Lower leg skin (tissue), 4 donors: ENCODE measurements at regions not wholly inside any gene's neighbourhood (a gene's known extent, or its start where the extent isn't known, plus 50 kb on each side); places are given as distances from the start of the nearest gene placed in this dataset.

Experiments used
- DNase-seq, 2 donors: peaks; one replicate each; pipeline ENCODE4 v3.0.0-alpha.2; 2019; ENCODE audit warnings: low spot score in 2 of 2
- H3K4me3 ChIP-seq: fragments of 200-600 bp; sonication (generic); 2 replicates; pipeline ENCODE4 v1.5.1; 2017; ENCODE audit warnings: mild to moderate bottlenecking, low read depth; ENCODE audit not compliant: poor library complexity, severe bottlenecking
- POLR2A ChIP-seq, 2 donors: fragments of 450-650 bp; IDR thresholded peaks; one replicate each; pipeline ENCODE4 v1.6.1; 2016 to 2017; ENCODE audit warnings: antibody characterized with exemption in 2 of 2, mild to moderate bottlenecking in 1 of 2, moderate library complexity in 1 of 2
- WGBS, 2 donors: methylation state at CpG; one replicate each; pipeline ENCODE4 v1.1.5; 2018; 5-methylcytosine and 5-hydroxymethylcytosine counted together
- intact Hi-C: fragments of 100-400 bp; cut with DNase I; formaldehyde crosslinking; loops from one replicate; pipeline ENCODE4 v1.15.0; 2023; ENCODE audit warnings: low total_unique reads
- TF ChIP-seq, protein P1 (sequence below), 3 donors: fragments of 450-650 bp; IDR thresholded peaks; one replicate each; pipeline ENCODE4 v1.5.1; 2016; ENCODE audit warnings: antibody characterized with exemption in 3 of 3, mild to moderate bottlenecking in 3 of 3, moderate library complexity in 2 of 3

DNA sequence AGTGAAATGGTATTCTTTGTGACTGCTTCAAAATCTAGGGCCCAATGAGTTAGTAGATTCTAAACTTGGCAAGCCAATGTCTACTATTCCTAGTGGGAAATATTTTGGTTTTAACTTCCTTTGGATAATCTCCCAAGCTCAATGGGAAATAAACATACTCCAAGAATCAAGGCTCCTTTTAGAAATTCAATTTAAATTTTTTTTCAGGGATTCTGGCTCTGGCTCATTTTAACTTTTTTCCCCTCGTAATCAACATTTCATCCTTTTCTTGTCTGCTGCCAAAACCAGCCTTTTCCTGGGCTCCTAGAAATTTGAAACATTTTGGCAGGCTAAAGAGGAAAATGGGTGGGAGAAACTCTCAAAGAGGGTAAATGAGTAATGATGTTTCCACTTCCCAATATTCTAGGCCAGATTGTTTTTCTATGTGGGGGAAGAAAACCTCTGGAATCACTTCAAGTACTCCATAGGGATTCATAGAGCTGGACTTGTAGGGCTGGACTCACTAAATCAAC is 85.6 kb upstream of the AGR3 start:
- intact Hi-C loops, result no loop called here
- WGBS, 2 donors, result 40 to 45% methylated on average over 1 of the region's 1 CpG
- TF ChIP-seq, protein P1, sequence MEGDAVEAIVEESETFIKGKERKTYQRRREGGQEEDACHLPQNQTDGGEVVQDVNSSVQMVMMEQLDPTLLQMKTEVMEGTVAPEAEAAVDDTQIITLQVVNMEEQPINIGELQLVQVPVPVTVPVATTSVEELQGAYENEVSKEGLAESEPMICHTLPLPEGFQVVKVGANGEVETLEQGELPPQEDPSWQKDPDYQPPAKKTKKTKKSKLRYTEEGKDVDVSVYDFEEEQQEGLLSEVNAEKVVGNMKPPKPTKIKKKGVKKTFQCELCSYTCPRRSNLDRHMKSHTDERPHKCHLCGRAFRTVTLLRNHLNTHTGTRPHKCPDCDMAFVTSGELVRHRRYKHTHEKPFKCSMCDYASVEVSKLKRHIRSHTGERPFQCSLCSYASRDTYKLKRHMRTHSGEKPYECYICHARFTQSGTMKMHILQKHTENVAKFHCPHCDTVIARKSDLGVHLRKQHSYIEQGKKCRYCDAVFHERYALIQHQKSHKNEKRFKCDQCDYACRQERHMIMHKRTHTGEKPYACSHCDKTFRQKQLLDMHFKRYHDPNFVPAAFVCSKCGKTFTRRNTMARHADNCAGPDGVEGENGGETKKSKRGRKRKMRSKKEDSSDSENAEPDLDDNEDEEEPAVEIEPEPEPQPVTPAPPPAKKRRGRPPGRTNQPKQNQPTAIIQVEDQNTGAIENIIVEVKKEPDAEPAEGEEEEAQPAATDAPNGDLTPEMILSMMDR (IDR thresholded peaks at IDR 0.05), result no peak
- no peak for TF ChIP-seq POLR2A (IDR thresholded peaks at IDR 0.05)
- DNase-seq, result no peak
- no peak overlapping the region for H3K4me3 ChIP-seq

DNA sequence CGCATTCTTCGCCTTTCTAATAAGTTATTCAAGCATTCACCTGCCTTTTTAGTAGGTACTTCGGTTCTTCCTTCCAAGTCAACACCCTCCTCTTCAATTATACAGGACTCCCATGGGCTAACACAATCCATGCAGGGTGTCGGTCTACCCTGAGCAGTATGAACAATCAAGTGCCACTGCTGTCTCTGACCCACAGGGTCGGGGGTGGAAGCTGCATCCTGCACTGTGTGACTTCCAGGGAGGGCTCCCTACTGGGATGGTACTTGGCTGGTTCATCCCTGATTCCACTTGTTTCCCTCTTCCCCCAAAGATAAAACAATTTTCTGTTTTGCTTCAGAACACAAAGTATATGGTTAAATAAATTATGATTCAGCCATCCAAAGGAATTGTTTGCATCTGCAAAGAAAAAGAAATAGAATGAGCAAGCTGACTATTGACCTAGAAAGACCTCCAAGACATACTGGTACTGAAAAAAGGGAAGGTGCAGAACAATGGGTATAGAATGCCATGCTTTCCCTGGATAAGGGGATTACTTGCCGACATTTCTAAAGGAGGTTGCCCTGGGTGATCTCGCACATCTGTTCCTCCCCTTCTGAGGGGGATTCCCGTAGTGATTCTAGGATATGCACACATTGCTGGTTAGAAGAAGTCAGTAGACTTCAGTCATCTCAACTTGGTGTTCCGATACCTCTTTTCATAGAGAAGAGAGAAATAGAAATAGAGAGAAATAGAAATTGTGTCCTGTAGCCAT is 89.1 kb upstream of the AGR3 start:
- TF ChIP-seq, protein P1 (IDR thresholded peaks at IDR 0.05), result no peak
- TF ChIP-seq POLR2A (IDR thresholded peaks at IDR 0.05), result no peak
- 87 to 89% methylated on average over 9 of the region's 9 CpGs for WGBS, 2 donors
- no peak for DNase-seq
- intact Hi-C loops, result no loop called here
- no peak overlapping the region for H3K4me3 ChIP-seq

DNA sequence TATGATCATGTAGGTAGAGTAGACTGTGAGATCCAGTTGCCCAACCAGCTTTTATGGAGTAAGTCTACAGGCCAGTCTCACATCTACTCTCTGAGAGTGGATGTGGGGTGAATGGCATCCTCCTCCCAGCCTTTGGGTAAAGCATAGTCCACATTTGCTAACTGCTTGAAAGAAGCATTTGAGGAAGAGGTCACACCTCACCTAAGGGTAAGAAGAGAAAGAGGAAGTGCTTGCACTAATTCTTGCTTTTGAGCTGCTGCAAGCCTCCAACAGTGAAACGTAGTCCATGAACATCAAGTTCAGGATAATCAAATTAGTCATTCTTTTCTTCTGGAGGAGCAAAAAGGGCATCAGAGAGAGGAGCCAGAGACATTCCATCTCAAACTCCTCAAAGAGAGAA is 93.9 kb upstream of the AGR3 start:
- H3K4me3 ChIP-seq, result no peak overlapping the region
- WGBS, 2 donors, result 53 to 58% methylated on average over 1 of the region's 1 CpG
- TF ChIP-seq, protein P1 (IDR thresholded peaks at IDR 0.05), result no peak
- no peak for TF ChIP-seq POLR2A (IDR thresholded peaks at IDR 0.05)
- no peak for DNase-seq
- intact Hi-C loops, result no loop called here

DNA sequence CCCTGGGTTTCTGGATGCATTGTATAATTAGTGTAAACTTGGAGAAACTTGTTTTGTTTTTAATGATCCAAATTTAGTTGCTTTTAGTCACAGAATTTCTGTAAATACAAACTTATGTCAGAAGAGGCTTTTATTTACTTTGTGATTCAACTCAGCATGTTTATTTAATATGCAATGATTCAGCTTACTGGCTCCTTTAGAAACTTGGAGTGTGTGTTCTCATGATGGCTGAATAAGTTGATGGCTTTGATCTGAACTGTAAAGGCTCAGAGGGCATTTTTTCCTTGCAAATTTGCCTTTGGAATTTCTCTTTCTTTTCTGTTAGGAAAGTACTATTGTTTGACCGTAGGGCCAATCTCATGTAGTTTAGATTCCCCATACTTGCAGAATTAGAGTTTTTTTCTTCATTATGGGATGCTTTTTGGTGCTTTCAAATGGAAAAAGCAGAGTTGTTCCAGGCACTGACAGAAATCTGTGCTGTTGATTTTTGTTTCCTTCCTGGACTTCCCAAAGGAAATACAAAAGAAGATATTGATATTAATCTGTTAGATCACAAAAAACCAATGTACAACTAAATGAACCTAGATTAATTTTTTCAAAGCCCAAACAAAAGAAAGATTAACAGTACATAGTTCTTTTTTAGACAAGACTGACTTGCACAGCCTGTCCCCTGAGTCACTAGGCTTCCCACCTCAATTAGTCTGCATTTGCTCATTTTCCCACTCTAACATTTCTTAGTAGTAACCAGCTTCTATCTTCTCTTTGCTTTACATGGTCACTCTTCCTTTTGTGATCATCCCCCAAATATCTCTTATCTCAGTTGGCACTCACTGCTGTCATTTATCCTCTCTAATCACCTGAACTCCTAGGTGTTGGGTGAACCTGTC is 96.8 kb upstream of the AGR3 start:
- WGBS, 2 donors, result 52 to 55% methylated on average over 1 of the region's 1 CpG
- H3K4me3 ChIP-seq, result no peak overlapping the region
- DNase-seq, result no peak
- no peak for TF ChIP-seq POLR2A (IDR thresholded peaks at IDR 0.05)
- TF ChIP-seq, protein P1 (IDR thresholded peaks at IDR 0.05), result no peak
- intact Hi-C loops, result no loop called here

DNA sequence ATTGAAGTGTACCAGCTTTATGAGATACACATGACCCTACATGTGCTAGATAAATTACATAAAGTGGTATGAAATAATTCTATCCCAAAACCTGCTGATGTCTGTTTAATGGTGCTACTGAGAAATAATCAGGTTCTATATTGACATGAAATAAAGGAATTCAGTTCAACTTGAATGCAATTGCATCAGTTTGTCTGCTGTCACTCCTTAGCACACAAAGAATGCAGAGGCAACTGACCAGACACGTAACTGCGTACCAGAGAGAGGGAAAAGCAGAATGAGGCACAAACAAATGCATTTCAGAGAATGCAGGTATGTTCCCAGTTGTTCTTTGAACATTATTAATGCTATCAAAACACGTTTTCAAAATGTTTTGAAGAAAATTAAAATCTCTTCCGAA is 98.8 kb upstream of the AGR3 start:
- TF ChIP-seq POLR2A (IDR thresholded peaks at IDR 0.05), result no peak
- intact Hi-C loops, result no loop called here
- WGBS, 2 donors, result 96 to 97% methylated on average over 4 of the region's 4 CpGs
- no peak overlapping the region for H3K4me3 ChIP-seq
- DNase-seq, result no peak
